Endothelial cell of umbilical vein (primary cell): ENCODE measurements at regions not wholly inside any gene's neighbourhood (a gene's known extent, or its start where the extent isn't known, plus 50 kb on each side); places are given as distances from the start of the nearest gene placed in this dataset.

ENCODE experiments used
- EZH2 ChIP-seq: IDR thresholded peaks from 2 replicates; pipeline ENCODE4 v1.6.1; 2012; ENCODE audit warnings: borderline replicate concordance, low read depth, mild to moderate bottlenecking, moderate library complexity, low read length, inconsistent platforms; ENCODE audit not compliant: severe bottlenecking
- MYC ChIP-seq: IDR thresholded peaks from one replicate; pipeline ENCODE4 v1.6.1; 2011; ENCODE audit warnings: mild to moderate bottlenecking, low read depth, low read length
- POLR2A ChIP-seq: IDR thresholded peaks from 2 replicates; pipeline ENCODE4 v1.6.1; 2012; ENCODE audit warnings: low read depth, mild to moderate bottlenecking, control low read depth, low read length
- POLR2AphosphoS5 ChIP-seq: IDR thresholded peaks from 2 replicates; pipeline ENCODE4 v1.6.1; 2012; ENCODE audit warnings: low read depth, mild to moderate bottlenecking, control low read depth, low read length, moderate library complexity; ENCODE audit not compliant: insufficient read depth
- TF ChIP-seq, protein P1 (sequence below), 2 donors: IDR thresholded peaks; 1 replicate in 1 of 2; 2 replicates in 1 of 2; pipeline ENCODE4 v1.5.1; 2011; ENCODE audit warnings: low read length in 2 of 2, mild to moderate bottlenecking in 2 of 2, moderate library complexity in 2 of 2, control low read depth in 1 of 2, inconsistent platforms in 1 of 2, low read depth in 1 of 2; ENCODE audit not compliant: insufficient read depth in 1 of 2; ENCODE audit errors: extremely low read depth in 1 of 2

DNA sequence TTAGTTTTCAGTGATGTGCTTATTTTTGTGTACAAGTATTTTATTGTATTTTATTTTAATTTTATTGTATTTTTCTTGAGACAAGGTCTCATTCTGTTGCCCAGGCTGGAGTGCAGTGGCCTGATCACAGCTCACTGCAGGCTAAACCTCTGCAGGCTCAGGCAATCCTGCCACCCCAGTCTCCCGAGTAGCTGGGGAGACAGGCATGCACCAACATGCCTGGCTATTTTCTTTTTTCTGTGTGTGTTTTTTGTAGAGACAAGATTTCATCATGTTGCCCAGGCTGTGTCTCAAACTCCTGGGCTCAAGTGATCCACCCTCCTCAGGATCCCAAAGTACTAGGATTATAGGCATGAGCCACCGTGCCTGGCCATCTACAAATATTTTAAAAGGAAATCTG lies 146.3 kb downstream of the MANEA start:
- TF ChIP-seq EZH2 (no peak), MYC (no peak), POLR2A (no peak), POLR2AphosphoS5 (no peak)
- TF ChIP-seq, protein P1, sequence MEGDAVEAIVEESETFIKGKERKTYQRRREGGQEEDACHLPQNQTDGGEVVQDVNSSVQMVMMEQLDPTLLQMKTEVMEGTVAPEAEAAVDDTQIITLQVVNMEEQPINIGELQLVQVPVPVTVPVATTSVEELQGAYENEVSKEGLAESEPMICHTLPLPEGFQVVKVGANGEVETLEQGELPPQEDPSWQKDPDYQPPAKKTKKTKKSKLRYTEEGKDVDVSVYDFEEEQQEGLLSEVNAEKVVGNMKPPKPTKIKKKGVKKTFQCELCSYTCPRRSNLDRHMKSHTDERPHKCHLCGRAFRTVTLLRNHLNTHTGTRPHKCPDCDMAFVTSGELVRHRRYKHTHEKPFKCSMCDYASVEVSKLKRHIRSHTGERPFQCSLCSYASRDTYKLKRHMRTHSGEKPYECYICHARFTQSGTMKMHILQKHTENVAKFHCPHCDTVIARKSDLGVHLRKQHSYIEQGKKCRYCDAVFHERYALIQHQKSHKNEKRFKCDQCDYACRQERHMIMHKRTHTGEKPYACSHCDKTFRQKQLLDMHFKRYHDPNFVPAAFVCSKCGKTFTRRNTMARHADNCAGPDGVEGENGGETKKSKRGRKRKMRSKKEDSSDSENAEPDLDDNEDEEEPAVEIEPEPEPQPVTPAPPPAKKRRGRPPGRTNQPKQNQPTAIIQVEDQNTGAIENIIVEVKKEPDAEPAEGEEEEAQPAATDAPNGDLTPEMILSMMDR (IDR thresholded peaks at IDR 0.05; ENCODE audit: extremely low read depth in 1 of 2, insufficient read depth in 1 of 2, low read depth in 1 of 2, low read length in 2 of 2): no peak
